ENCODE measurements at regions not wholly inside any gene's neighbourhood (a gene's known extent, or its start where the extent isn't known, plus 50 kb on each side); places are given as distances from the start of the nearest gene placed in this dataset.

GRCh38 chr2:30351949-30352348 is 95.1 kb upstream of the LCLAT1 start:
- no peak for TF ChIP-seq CTCF (IDR thresholded peaks at IDR 0.05)
- TF ChIP-seq POLR2A (IDR thresholded peaks at IDR 0.05), result no peak
- Histone ChIP-seq H3K9me3 (no peaks in the 10 kb centered on the region), H3K27me3 (no peaks in the 10 kb centered on the region), H3K4me3 (no peak overlapping the region), H3K36me3 (replicated peaks in 1 of 2; ENCODE audit: insufficient read depth in 1 of 2, low read depth in 2 of 2) (no peaks in the 10 kb centered on the region), H3K4me1 (peaks cover 11% of the 10 kb centered on the region), H3K27ac (no peak overlapping the region)
- intact Hi-C loops (cut with DNase I), result no loop called here
- DNase-seq (no peak), ATAC-seq (no peak)
- 89 to 90% methylated on average over 3 of the region's 3 CpGs for WGBS, 2 donors

GRCh38 chr2:30354150-30354549 is 92.9 kb upstream of the LCLAT1 start:
- intact Hi-C loops (cut with DNase I), result no loop called here
- DNase-seq, result peak; percentile 31 to 73 (median 56)
- WGBS, 2 donors, result 35 to 38% methylated on average over 2 of the region's 2 CpGs

GRCh38 chr2:30354621-30355020 is 92.4 kb upstream of the LCLAT1 start:
- no peaks in the 10 kb centered on the region for H3K9me3 ChIP-seq
- DNase-seq (no peak), ATAC-seq (no peak)
- H3K27ac ChIP-seq, result no peak overlapping the region
- intact Hi-C loops (cut with DNase I), result no loop called here
- WGBS, 2 donors, result 90 to 92% methylated on average over 1 of the region's 1 CpG
- H3K36me3 ChIP-seq (replicated peaks in 1 of 2; ENCODE audit: insufficient read depth in 1 of 2, low read depth in 2 of 2), result no peaks in the 10 kb centered on the region
- no peaks in the 10 kb centered on the region for H3K27me3 ChIP-seq
- peaks cover 15% of the 10 kb centered on the region for H3K4me1 ChIP-seq
- no peak for TF ChIP-seq CTCF (IDR thresholded peaks at IDR 0.05)
- no peak for TF ChIP-seq POLR2A (IDR thresholded peaks at IDR 0.05)
- H3K4me3 ChIP-seq, result no peak overlapping the region

More at GRCh38 chr2:30354150-30354549, 92.9 kb upstream of the LCLAT1 start:
- Histone ChIP-seq H3K4me1 (peaks cover 11% of the 10 kb centered on the region), H3K36me3 (replicated peaks in 1 of 2; ENCODE audit: insufficient read depth in 1 of 2, low read depth in 2 of 2) (no peaks in the 10 kb centered on the region), H3K27ac (peak overlapping the region in 1 of 4 donors; percentile 18), H3K27me3 (no peaks in the 10 kb centered on the region), H3K4me3 (no peak overlapping the region), H3K9me3 (no peaks in the 10 kb centered on the region)
- no peak for TF ChIP-seq POLR2A (IDR thresholded peaks at IDR 0.05)
- ATAC-seq, result peak; percentile 70

GRCh38 chr2:30355306-30355705 is 91.7 kb upstream of the LCLAT1 start:
- Histone ChIP-seq H3K36me3 (replicated peaks in 1 of 2; ENCODE audit: insufficient read depth in 1 of 2, low read depth in 2 of 2) (no peaks in the 10 kb centered on the region), H3K27ac (no peak overlapping the region), H3K4me3 (no peak overlapping the region), H3K27me3 (no peaks in the 10 kb centered on the region), H3K4me1 (peaks cover 21% of the 10 kb centered on the region), H3K9me3 (no peaks in the 10 kb centered on the region)
- 97 to 98% methylated on average over 3 of the region's 3 CpGs for WGBS, 2 donors
- ATAC-seq (no peak), DNase-seq (no peak)
- TF ChIP-seq CTCF (IDR thresholded peaks at IDR 0.05) (no peak), POLR2A (IDR thresholded peaks at IDR 0.05) (no peak)
- intact Hi-C loops (cut with DNase I), result no loop called here

GRCh38 chr2:30356071-30356470 is 91.0 kb upstream of the LCLAT1 start:
- H3K4me3 ChIP-seq, result no peak overlapping the region
- ATAC-seq (no peak), DNase-seq (no peak)
- TF ChIP-seq CTCF (IDR thresholded peaks at IDR 0.05) (no peak), POLR2A (IDR thresholded peaks at IDR 0.05) (no peak)
- no peaks in the 10 kb centered on the region for H3K9me3 ChIP-seq
- no peak overlapping the region for H3K27ac ChIP-seq
- no peaks in the 10 kb centered on the region for H3K27me3 ChIP-seq
- intact Hi-C loops (cut with DNase I), result no loop called here
- 81 to 88% methylated on average over 6 of the region's 6 CpGs for WGBS, 2 donors
- H3K36me3 ChIP-seq (replicated peaks in 1 of 2; ENCODE audit: insufficient read depth in 1 of 2, low read depth in 2 of 2), result no peaks in the 10 kb centered on the region
- peaks cover 21% of the 10 kb centered on the region for H3K4me1 ChIP-seq
